VCaP (cell line): ENCODE measurements at regions not wholly inside any gene's neighbourhood (a gene's known extent, or its start where the extent isn't known, plus 50 kb on each side); places are given as distances from the start of the nearest gene placed in this dataset.

Source experiments
- H3K27ac ChIP-seq: fragments of 450-650 bp; 2 replicates; pipeline ENCODE4 v1.5.1; 2017
- TF ChIP-seq, protein P1 (sequence below): fragments of 450-650 bp; conservative IDR thresholded peaks from 2 replicates; pipeline ENCODE4 v1.5.1; 2017; ENCODE audit warnings: mild to moderate bottlenecking, moderate library complexity

- H3K27ac ChIP-seq, result no peak overlapping the region
- TF ChIP-seq, protein P1, sequence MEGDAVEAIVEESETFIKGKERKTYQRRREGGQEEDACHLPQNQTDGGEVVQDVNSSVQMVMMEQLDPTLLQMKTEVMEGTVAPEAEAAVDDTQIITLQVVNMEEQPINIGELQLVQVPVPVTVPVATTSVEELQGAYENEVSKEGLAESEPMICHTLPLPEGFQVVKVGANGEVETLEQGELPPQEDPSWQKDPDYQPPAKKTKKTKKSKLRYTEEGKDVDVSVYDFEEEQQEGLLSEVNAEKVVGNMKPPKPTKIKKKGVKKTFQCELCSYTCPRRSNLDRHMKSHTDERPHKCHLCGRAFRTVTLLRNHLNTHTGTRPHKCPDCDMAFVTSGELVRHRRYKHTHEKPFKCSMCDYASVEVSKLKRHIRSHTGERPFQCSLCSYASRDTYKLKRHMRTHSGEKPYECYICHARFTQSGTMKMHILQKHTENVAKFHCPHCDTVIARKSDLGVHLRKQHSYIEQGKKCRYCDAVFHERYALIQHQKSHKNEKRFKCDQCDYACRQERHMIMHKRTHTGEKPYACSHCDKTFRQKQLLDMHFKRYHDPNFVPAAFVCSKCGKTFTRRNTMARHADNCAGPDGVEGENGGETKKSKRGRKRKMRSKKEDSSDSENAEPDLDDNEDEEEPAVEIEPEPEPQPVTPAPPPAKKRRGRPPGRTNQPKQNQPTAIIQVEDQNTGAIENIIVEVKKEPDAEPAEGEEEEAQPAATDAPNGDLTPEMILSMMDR, result no peak
Measured at GRCh38 chr6:21404577-21404976, 189.0 kb upstream of the SOX4 start.

DNA sequence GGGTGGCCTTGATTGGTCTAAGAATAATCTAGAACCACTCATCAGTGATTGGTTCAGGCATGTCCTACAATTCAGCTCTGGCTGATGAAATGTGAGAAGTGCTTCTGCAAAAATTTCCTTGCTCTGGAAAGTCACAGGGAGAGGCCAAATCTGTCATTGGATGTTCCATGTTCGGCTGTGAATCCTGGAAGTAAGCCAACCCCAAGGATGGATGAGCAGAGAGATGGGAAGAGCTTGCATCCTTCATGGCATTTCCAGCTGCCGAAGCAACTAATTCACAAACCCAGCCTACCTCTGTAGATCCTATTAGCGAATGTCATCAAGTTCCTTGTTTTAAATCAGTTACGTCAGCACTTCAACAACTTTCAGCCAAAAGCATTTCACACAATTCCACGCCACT, 187.2 kb upstream of the SOX4 start:
- no peak overlapping the region for H3K27ac ChIP-seq
- TF ChIP-seq, protein P1, result no peak

DNA sequence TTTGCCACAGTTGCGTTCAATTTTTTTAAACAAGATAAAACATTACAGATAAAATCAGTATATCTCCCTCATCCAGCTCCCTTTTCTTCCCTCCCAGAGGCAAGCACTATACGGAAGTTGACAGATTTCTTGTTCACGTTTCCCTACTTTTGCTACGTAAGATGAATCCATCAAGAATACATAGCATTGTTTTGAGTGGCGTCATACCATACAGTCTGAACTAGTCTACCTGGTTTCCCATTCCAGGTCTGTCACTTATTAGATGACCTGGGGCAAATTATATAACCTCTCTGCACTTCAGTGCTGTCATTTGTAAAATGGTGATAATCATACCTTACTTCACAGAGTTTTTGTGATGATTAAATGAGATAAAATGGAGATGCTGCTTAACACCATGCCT, 184.3 kb upstream of the SOX4 start:
- no peak overlapping the region for H3K27ac ChIP-seq
- TF ChIP-seq, protein P1, result no peak

GRCh38 chr6:21413428-21413827, 180.1 kb upstream of the SOX4 start:
- TF ChIP-seq, protein P1, result no peak
- no peak overlapping the region for H3K27ac ChIP-seq

DNA sequence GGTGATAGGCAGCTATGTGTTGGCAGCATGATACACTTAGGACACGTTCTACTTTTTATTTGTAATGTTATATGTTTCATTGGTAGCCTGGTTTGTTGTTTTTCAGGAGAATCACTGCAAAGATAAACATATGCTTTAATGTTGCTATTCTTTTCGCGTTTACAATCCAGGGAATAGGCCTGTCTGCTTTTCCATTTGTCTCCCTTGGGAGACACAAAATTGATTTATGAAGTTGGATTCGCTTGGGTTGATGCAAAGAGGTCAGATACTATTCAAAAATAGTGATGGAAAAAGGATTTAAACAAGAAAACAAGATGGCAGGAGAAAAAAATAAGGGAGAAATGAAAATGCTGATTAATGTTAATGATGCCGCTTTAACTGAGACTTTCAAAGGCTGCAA, 179.5 kb upstream of the SOX4 start:
- H3K27ac ChIP-seq, result no peak overlapping the region

GRCh38 chr6:21420146-21420878, 173.2 kb upstream of the SOX4 start:
- TF ChIP-seq, protein P1, result no peak
- H3K27ac ChIP-seq, result no peak overlapping the region

More for the DNA sequence above, 179.5 kb upstream of the SOX4 start:
- TF ChIP-seq, protein P1, result no peak

GRCh38 chr6:21420926-21421325, 172.6 kb upstream of the SOX4 start:
- TF ChIP-seq, protein P1, result no peak
- H3K27ac ChIP-seq, result no peak overlapping the region
